Karpas-422 (cell line): ENCODE measurements at regions not wholly inside any gene's neighbourhood (a gene's known extent, or its start where the extent isn't known, plus 50 kb on each side); places are given as distances from the start of the nearest gene placed in this dataset.

Experiments
- DNase-seq: peaks from one replicate; pipeline ENCODE4 v3.0.0-alpha.2; 2015
- H2AFZ ChIP-seq: fragments of 200-600 bp; sonication (generic); 2 replicates; pipeline ENCODE4 v1.6.1; 2014; ENCODE audit warnings: antibody characterized with exemption, low read length, mixed read lengths
- H3K27ac ChIP-seq: fragments of 200-600 bp; sonication (generic); 2 replicates; pipeline ENCODE4 v1.5.1; 2014; ENCODE audit warnings: mild to moderate bottlenecking, low read length, moderate library complexity
- H3K27me3 ChIP-seq: fragments of 200-600 bp; sonication (generic); 2 replicates; pipeline ENCODE4 v1.6.1; 2014; ENCODE audit warnings: low read length, mixed read lengths
- H3K36me3 ChIP-seq: fragments of 200-600 bp; sonication (generic); 2 replicates; pipeline ENCODE4 v1.6.1; 2014; ENCODE audit warnings: low read length, mixed read lengths; ENCODE audit not compliant: insufficient read depth
- H3K4me1 ChIP-seq: fragments of 200-600 bp; sonication (generic); 2 replicates; pipeline ENCODE4 v1.6.1; 2014; ENCODE audit warnings: mild to moderate bottlenecking, low read length, mixed read lengths
- H3K4me2 ChIP-seq: fragments of 200-600 bp; sonication (generic); 2 replicates; pipeline ENCODE4 v1.6.1; 2014; ENCODE audit warnings: low read length, low read depth, mild to moderate bottlenecking; ENCODE audit not compliant: poor library complexity, severe bottlenecking
- H3K4me3 ChIP-seq: fragments of 200-600 bp; sonication (generic); 2 replicates; pipeline ENCODE4 v1.5.1; 2014; ENCODE audit warnings: mild to moderate bottlenecking, antibody characterized with exemption, low read length, mixed read lengths
- H3K79me2 ChIP-seq: fragments of 200-600 bp; sonication (generic); 2 replicates; pipeline ENCODE4 v1.6.1; 2014; ENCODE audit warnings: mild to moderate bottlenecking, low read length, mixed read lengths
- H3K9ac ChIP-seq: fragments of 200-600 bp; sonication (generic); 2 replicates; pipeline ENCODE4 v1.6.0; 2014; ENCODE audit warnings: low read length
- H3K9me2 ChIP-seq: fragments of 200-600 bp; sonication (generic), shearing (Covaris generic); replicated peaks from 2 replicates; pipeline ENCODE4 v1.6.0; 2014; ENCODE audit warnings: mild to moderate bottlenecking, low read length, moderate library complexity; ENCODE audit not compliant: insufficient read depth
- H3K9me3 ChIP-seq: fragments of 300-700, 200-600 bp; sonication (generic); 2 replicates; pipeline ENCODE4 v1.6.1; 2014; ENCODE audit warnings: low read length, mixed read lengths
- H4K20me1 ChIP-seq: fragments of 200-600 bp; sonication (generic); 2 replicates; pipeline ENCODE4 v1.6.1; 2014; ENCODE audit warnings: mild to moderate bottlenecking, antibody characterized with exemption, low read length, low read depth; ENCODE audit not compliant: insufficient read depth

DNA sequence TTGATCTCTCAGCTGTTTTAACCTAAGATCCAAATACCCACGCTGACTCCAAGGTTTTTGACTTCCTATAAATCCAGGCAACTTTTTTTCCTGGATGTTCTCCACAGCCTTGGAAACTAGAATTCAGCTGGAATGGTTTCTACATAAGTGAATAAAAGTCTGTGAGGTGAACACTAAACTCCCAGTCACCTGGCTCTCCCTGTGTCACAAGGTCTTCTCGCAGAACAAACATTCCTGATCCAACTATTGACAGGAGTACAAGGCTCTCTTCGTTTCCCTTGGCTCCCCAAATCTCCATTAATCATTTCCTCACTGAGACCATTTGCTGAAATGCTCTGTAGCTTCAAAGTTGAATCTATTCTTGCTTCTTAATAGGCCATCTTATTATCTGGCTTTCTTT is 265.7 kb downstream of the ADGRG6 start:
- H3K27ac ChIP-seq: no peak overlapping the region
- H3K36me3 ChIP-seq: no peaks in the 10 kb centered on the region
- H3K4me2 ChIP-seq: no peak overlapping the region
- no peak overlapping the region for H3K9ac ChIP-seq
- no peak for DNase-seq
- H2AFZ ChIP-seq: no peak overlapping the region
- H3K79me2 ChIP-seq: no peaks in the 10 kb centered on the region
- no peak overlapping the region for H3K4me3 ChIP-seq
- H3K4me1 ChIP-seq: no peaks in the 10 kb centered on the region
- no peaks in the 10 kb centered on the region for H4K20me1 ChIP-seq
- H3K9me2 ChIP-seq: no peaks in the 10 kb centered on the region
- H3K9me3 ChIP-seq: no peaks in the 10 kb centered on the region
- no peaks in the 10 kb centered on the region for H3K27me3 ChIP-seq

- no peaks in the 10 kb centered on the region for H3K9me3 ChIP-seq
Observed at GRCh38 chr6:142568857-142569597, 267.2 kb downstream of the ADGRG6 start.

GRCh38 chr6:142569676-142570075 is 267.9 kb downstream of the ADGRG6 start:
- H3K4me2 ChIP-seq: no peak overlapping the region
- H3K4me3 ChIP-seq: no peak overlapping the region

More at GRCh38 chr6:142568857-142569597, 267.2 kb downstream of the ADGRG6 start:
- no peaks in the 10 kb centered on the region for H3K9me2 ChIP-seq
- H3K4me3 ChIP-seq: no peak overlapping the region
- H3K4me1 ChIP-seq: no peaks in the 10 kb centered on the region
- no peaks in the 10 kb centered on the region for H4K20me1 ChIP-seq
- H3K4me2 ChIP-seq: no peak overlapping the region
- H3K27me3 ChIP-seq: no peaks in the 10 kb centered on the region
- no peaks in the 10 kb centered on the region for H3K36me3 ChIP-seq
- no peaks in the 10 kb centered on the region for H3K79me2 ChIP-seq
- H2AFZ ChIP-seq: no peak overlapping the region
- H3K9ac ChIP-seq: no peak overlapping the region
- no peak overlapping the region for H3K27ac ChIP-seq
- DNase-seq: no peak

GRCh38 chr6:142570221-142570671 is 268.4 kb downstream of the ADGRG6 start:
- no peak overlapping the region for H3K4me2 ChIP-seq
- no peak overlapping the region for H2AFZ ChIP-seq
- no peak for DNase-seq
- no peaks in the 10 kb centered on the region for H3K79me2 ChIP-seq
- H3K9me3 ChIP-seq: no peaks in the 10 kb centered on the region
- no peaks in the 10 kb centered on the region for H3K27me3 ChIP-seq
- H4K20me1 ChIP-seq: no peaks in the 10 kb centered on the region
- no peak overlapping the region for H3K27ac ChIP-seq
- no peaks in the 10 kb centered on the region for H3K36me3 ChIP-seq
- no peaks in the 10 kb centered on the region for H3K4me1 ChIP-seq
- H3K9me2 ChIP-seq: no peaks in the 10 kb centered on the region
- no peak overlapping the region for H3K4me3 ChIP-seq
- no peak overlapping the region for H3K9ac ChIP-seq

More at GRCh38 chr6:142569676-142570075, 267.9 kb downstream of the ADGRG6 start:
- H3K4me1 ChIP-seq: no peaks in the 10 kb centered on the region
- DNase-seq: no peak
- no peak overlapping the region for H3K9ac ChIP-seq
- H3K9me2 ChIP-seq: no peaks in the 10 kb centered on the region
- H3K27ac ChIP-seq: no peak overlapping the region
- H2AFZ ChIP-seq: no peak overlapping the region
- H3K9me3 ChIP-seq: no peaks in the 10 kb centered on the region
- H3K79me2 ChIP-seq: no peaks in the 10 kb centered on the region
- no peaks in the 10 kb centered on the region for H4K20me1 ChIP-seq
- no peaks in the 10 kb centered on the region for H3K27me3 ChIP-seq
- no peaks in the 10 kb centered on the region for H3K36me3 ChIP-seq

- Histone ChIP-seq H3K4me1 (no peaks in the 10 kb centered on the region), H3K4me3 (no peak overlapping the region), H3K79me2 (no peaks in the 10 kb centered on the region), H4K20me1 (no peaks in the 10 kb centered on the region), H3K4me2 (no peak overlapping the region), H3K27me3 (no peaks in the 10 kb centered on the region), H3K9me2 (no peaks in the 10 kb centered on the region), H3K27ac (no peak overlapping the region), H3K9me3 (no peaks in the 10 kb centered on the region), H2AFZ (no peak overlapping the region), H3K9ac (no peak overlapping the region), H3K36me3 (no peaks in the 10 kb centered on the region)
- no peak for DNase-seq
Observed at GRCh38 chr6:142592876-142593275, 291.1 kb downstream of the ADGRG6 start.

GRCh38 chr6:142597836-142598235 is 296.0 kb downstream of the ADGRG6 start:
- DNase-seq: no peak
- H3K9ac ChIP-seq: no peak overlapping the region

DNA sequence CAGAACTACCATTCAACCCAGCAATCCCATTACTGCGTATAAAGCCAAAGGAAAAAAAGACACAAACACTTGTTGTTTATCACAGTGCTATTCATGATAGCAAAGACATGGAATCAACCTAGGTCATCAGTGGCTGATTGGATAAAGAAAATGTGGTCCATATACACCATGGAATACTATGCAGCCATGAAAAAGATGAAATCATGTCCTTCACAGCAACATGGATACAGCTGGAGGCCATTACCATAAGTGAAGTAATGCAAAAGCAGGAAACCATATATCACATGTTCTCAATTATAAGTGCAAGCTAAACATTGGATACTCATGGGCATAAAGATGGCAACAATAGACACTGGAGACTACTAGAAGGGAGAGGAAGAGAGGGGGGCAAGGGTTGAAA is 299.6 kb downstream of the ADGRG6 start:
- no peak overlapping the region for H3K4me3 ChIP-seq
- H3K9me3 ChIP-seq: no peaks in the 10 kb centered on the region
- H3K9ac ChIP-seq: no peak overlapping the region
- H3K27ac ChIP-seq: no peak overlapping the region
- H3K4me2 ChIP-seq: no peak overlapping the region
- no peaks in the 10 kb centered on the region for H3K9me2 ChIP-seq
- no peaks in the 10 kb centered on the region for H3K36me3 ChIP-seq
- no peak for DNase-seq
- H3K27me3 ChIP-seq: no peaks in the 10 kb centered on the region
- no peaks in the 10 kb centered on the region for H3K4me1 ChIP-seq
- H2AFZ ChIP-seq: no peak overlapping the region
- H4K20me1 ChIP-seq: no peaks in the 10 kb centered on the region
- H3K79me2 ChIP-seq: no peaks in the 10 kb centered on the region

More at GRCh38 chr6:142597836-142598235, 296.0 kb downstream of the ADGRG6 start:
- H3K9me3 ChIP-seq: no peaks in the 10 kb centered on the region
- no peak overlapping the region for H2AFZ ChIP-seq
- no peaks in the 10 kb centered on the region for H3K36me3 ChIP-seq
- H3K4me2 ChIP-seq: no peak overlapping the region
- H3K27ac ChIP-seq: no peak overlapping the region
- H3K4me3 ChIP-seq: no peak overlapping the region
- H3K9me2 ChIP-seq: no peaks in the 10 kb centered on the region
- H3K27me3 ChIP-seq: no peaks in the 10 kb centered on the region
- no peaks in the 10 kb centered on the region for H3K4me1 ChIP-seq
- no peaks in the 10 kb centered on the region for H3K79me2 ChIP-seq
- H4K20me1 ChIP-seq: no peaks in the 10 kb centered on the region

DNA sequence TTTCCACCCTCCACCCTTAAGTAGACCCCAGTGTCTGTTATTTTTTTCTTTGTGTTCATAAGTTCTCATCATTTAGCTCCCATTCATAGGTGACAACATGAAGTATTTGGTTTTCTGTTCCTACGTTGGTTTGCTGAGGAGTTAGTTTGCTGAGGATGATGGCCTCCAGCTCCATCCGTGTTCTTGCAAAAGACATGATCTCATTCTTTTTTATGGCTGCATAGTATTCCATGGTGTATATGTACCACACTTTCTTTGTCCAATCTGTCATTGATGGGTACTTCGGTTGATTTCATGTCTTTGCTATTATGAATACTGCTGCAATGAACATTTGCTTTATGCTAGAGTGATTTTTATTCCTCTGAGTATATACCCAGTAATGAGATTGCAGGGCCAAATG is 301.2 kb downstream of the ADGRG6 start:
- no peaks in the 10 kb centered on the region for H3K9me3 ChIP-seq
- no peak overlapping the region for H3K4me2 ChIP-seq
- no peak overlapping the region for H3K27ac ChIP-seq
- no peak overlapping the region for H3K9ac ChIP-seq
- no peaks in the 10 kb centered on the region for H3K4me1 ChIP-seq
- H3K9me2 ChIP-seq: no peaks in the 10 kb centered on the region
- DNase-seq: no peak
- no peaks in the 10 kb centered on the region for H3K79me2 ChIP-seq
- H3K36me3 ChIP-seq: no peaks in the 10 kb centered on the region
- no peaks in the 10 kb centered on the region for H4K20me1 ChIP-seq
- no peak overlapping the region for H2AFZ ChIP-seq
- no peak overlapping the region for H3K4me3 ChIP-seq
- no peaks in the 10 kb centered on the region for H3K27me3 ChIP-seq
